ENCODE measurements at regions not wholly inside any gene's neighbourhood (a gene's known extent, or its start where the extent isn't known, plus 50 kb on each side); places are given as distances from the start of the nearest gene placed in this dataset.
"Not testable (repeated sequence)": the region's sequence is repeated elsewhere in the genome, so short reads cannot be mapped to it uniquely, and the experiment has no call there.

- TF ChIP-seq CTCF (conservative IDR thresholded peaks at IDR 0.05); EZH2 (IDR thresholded peaks at IDR 0.05; ENCODE audit: low read depth): not testable (repeated sequence)
Observed at GRCh38 chr2:91579555-91579954, 2888.1 kb downstream of the RPIA start.
